ENCODE measurements at regions not wholly inside any gene's neighbourhood (a gene's known extent, or its start where the extent isn't known, plus 50 kb on each side); places are given as distances from the start of the nearest gene placed in this dataset.

GRCh38 chr21:32881458-32881857, 109.9 kb upstream of the PAXBP1 start:
- Histone ChIP-seq H3K27me3 (ENCODE audit: control insufficient read depth, low read length) (peaks cover 9% of the 10 kb centered on the region; the same call in 1 of the 2 replicates), H3K27ac (ENCODE audit: low read depth, low read length) (no peak overlapping the region), H3K4me2 (ENCODE audit: low read length) (no peak overlapping the region), H3K79me2 (ENCODE audit: control insufficient read depth, low read length) (no peaks in the 10 kb centered on the region), H3K4me3 (ENCODE audit: low read length) (no peak overlapping the region), H3K9me2 (replicated peaks; ENCODE audit: control insufficient read depth, low read length) (no peaks in the 10 kb centered on the region), H3K36me3 (ENCODE audit: control insufficient read depth, low read length) (no peaks in the 10 kb centered on the region), H3K4me1 (ENCODE audit: control insufficient read depth, low read length) (no peaks in the 10 kb centered on the region), H3F3A (ENCODE audit: control insufficient read depth, insufficient read depth) (no peaks in the 10 kb centered on the region), H3K9me3 (ENCODE audit: control insufficient read depth, insufficient read depth, low read length) (no peaks in the 10 kb centered on the region), H4K20me1 (ENCODE audit: control insufficient read depth, insufficient read depth, low read depth, low read length) (no peaks in the 10 kb centered on the region)
- TF ChIP-seq CTCF (IDR thresholded peaks at IDR 0.05; ENCODE audit: low read depth, low read length, poor library complexity, severe bottlenecking) (no peak), EZH2phosphoT487 (IDR thresholded peaks at IDR 0.05; ENCODE audit: borderline replicate concordance, low read length) (no peak)

GRCh38 chr21:32884062-32884461, 112.5 kb upstream of the PAXBP1 start:
- no peaks in the 10 kb centered on the region for H3K4me1 ChIP-seq (ENCODE audit: control insufficient read depth, low read length)
- no peak overlapping the region for H3K4me3 ChIP-seq (ENCODE audit: low read length)
- H3K9me2 ChIP-seq (replicated peaks; ENCODE audit: control insufficient read depth, low read length): no peaks in the 10 kb centered on the region
- H3K79me2 ChIP-seq (ENCODE audit: control insufficient read depth, low read length): no peaks in the 10 kb centered on the region
- H4K20me1 ChIP-seq (ENCODE audit: control insufficient read depth, insufficient read depth, low read depth, low read length): no peaks in the 10 kb centered on the region
- H3K9me3 ChIP-seq (ENCODE audit: control insufficient read depth, insufficient read depth, low read length): no peaks in the 10 kb centered on the region
- no peak for TF ChIP-seq CTCF (IDR thresholded peaks at IDR 0.05; ENCODE audit: low read depth, low read length, poor library complexity, severe bottlenecking)
- H3K4me2 ChIP-seq (ENCODE audit: low read length): no peak overlapping the region
- H3K36me3 ChIP-seq (ENCODE audit: control insufficient read depth, low read length): no peaks in the 10 kb centered on the region
- H3F3A ChIP-seq (ENCODE audit: control insufficient read depth, insufficient read depth): no peaks in the 10 kb centered on the region
- peaks cover 22% of the 10 kb centered on the region for H3K27me3 ChIP-seq (ENCODE audit: control insufficient read depth, low read length)
- no peak overlapping the region for H3K27ac ChIP-seq (ENCODE audit: low read depth, low read length)

- no peaks in the 10 kb centered on the region for H4K20me1 ChIP-seq (ENCODE audit: control insufficient read depth, insufficient read depth, low read depth, low read length)
- H3K27ac ChIP-seq (ENCODE audit: low read depth, low read length): no peak overlapping the region
- H3K9me3 ChIP-seq (ENCODE audit: control insufficient read depth, insufficient read depth, low read length): no peaks in the 10 kb centered on the region
- H3K9me2 ChIP-seq (replicated peaks; ENCODE audit: control insufficient read depth, low read length): no peaks in the 10 kb centered on the region
- TF ChIP-seq CTCF (IDR thresholded peaks at IDR 0.05; ENCODE audit: low read depth, low read length, poor library complexity, severe bottlenecking) (no peak), EZH2phosphoT487 (IDR thresholded peaks at IDR 0.05; ENCODE audit: borderline replicate concordance, low read length) (no peak)
- no peaks in the 10 kb centered on the region for H3K36me3 ChIP-seq (ENCODE audit: control insufficient read depth, low read length)
- no peaks in the 10 kb centered on the region for H3K4me1 ChIP-seq (ENCODE audit: control insufficient read depth, low read length)
- H3K4me3 ChIP-seq (ENCODE audit: low read length): no peak overlapping the region
- no peak overlapping the region for H3K4me2 ChIP-seq (ENCODE audit: low read length)
- H3K79me2 ChIP-seq (ENCODE audit: control insufficient read depth, low read length): no peaks in the 10 kb centered on the region
- H3F3A ChIP-seq (ENCODE audit: control insufficient read depth, insufficient read depth): no peaks in the 10 kb centered on the region
- peaks cover 15% of the 10 kb centered on the region for H3K27me3 ChIP-seq (ENCODE audit: control insufficient read depth, low read length)
Measured at GRCh38 chr21:32886339-32886738, 114.8 kb upstream of the PAXBP1 start.

- no peak for TF ChIP-seq EZH2phosphoT487 (IDR thresholded peaks at IDR 0.05; ENCODE audit: borderline replicate concordance, low read length)
- TF ChIP-seq CTCF (IDR thresholded peaks at IDR 0.05; ENCODE audit: low read depth, low read length, poor library complexity, severe bottlenecking): no peak
- Histone ChIP-seq H3F3A (ENCODE audit: control insufficient read depth, insufficient read depth) (no peaks in the 10 kb centered on the region), H3K4me1 (ENCODE audit: control insufficient read depth, low read length) (no peaks in the 10 kb centered on the region), H3K4me3 (ENCODE audit: low read length) (no peak overlapping the region), H3K27me3 (ENCODE audit: control insufficient read depth, low read length) (peaks cover 12% of the 10 kb centered on the region), H4K20me1 (ENCODE audit: control insufficient read depth, insufficient read depth, low read depth, low read length) (no peaks in the 10 kb centered on the region), H3K9me2 (replicated peaks; ENCODE audit: control insufficient read depth, low read length) (no peaks in the 10 kb centered on the region), H3K79me2 (ENCODE audit: control insufficient read depth, low read length) (no peaks in the 10 kb centered on the region), H3K4me2 (ENCODE audit: low read length) (no peak overlapping the region), H3K27ac (ENCODE audit: low read depth, low read length) (no peak overlapping the region), H3K36me3 (ENCODE audit: control insufficient read depth, low read length) (no peaks in the 10 kb centered on the region), H3K9me3 (ENCODE audit: control insufficient read depth, insufficient read depth, low read length) (no peaks in the 10 kb centered on the region)
Measured at GRCh38 chr21:32887026-32887425, 115.5 kb upstream of the PAXBP1 start.

All from DOHH2 (cell line).